ENCODE measurements at regions not wholly inside any gene's neighbourhood (a gene's known extent, or its start where the extent isn't known, plus 50 kb on each side); places are given as distances from the start of the nearest gene placed in this dataset.

GRCh38 chr9:134502809-134503211 lies 138.8 kb upstream of the COL5A1 start:
- TF ChIP-seq CTCF (conservative IDR thresholded peaks at IDR 0.05; ENCODE audit: low read length) (no peak), EZH2phosphoT487 (IDR thresholded peaks at IDR 0.05; ENCODE audit: borderline replicate concordance) (no peak)
